Liver (tissue), 8 donors: ENCODE measurements at regions not wholly inside any gene's neighbourhood (a gene's known extent, or its start where the extent isn't known, plus 50 kb on each side); places are given as distances from the start of the nearest gene placed in this dataset.

ENCODE experiments used
- DNase-seq: peaks from one replicate; pipeline ENCODE4 v3.0.0-alpha.2; 2017; ENCODE audit warnings: low spot score
- H3K27ac ChIP-seq, 2 donors: one replicate each; pipeline ENCODE4 v1.7.0; 2013; ENCODE audit warnings: inconsistent platforms in 2 of 2, low read length in 2 of 2, control low read depth in 1 of 2, low read depth in 1 of 2, mild to moderate bottlenecking in 1 of 2
- H3K27me3 ChIP-seq, 4 donors: one replicate each; pipeline versions ENCODE4 v1.6.1 to v1.7.0; 2013; ENCODE audit warnings: low read length in 3 of 4, inconsistent platforms in 1 of 4, mild to moderate bottlenecking in 1 of 4, moderate library complexity in 1 of 4; ENCODE audit not compliant: control insufficient read depth in 4 of 4, insufficient read depth in 4 of 4
- H3K36me3 ChIP-seq, 4 donors: one replicate each; pipeline versions ENCODE4 v1.6.1 to v1.7.0; 2013; ENCODE audit warnings: low read length in 3 of 4, mild to moderate bottlenecking in 3 of 4, low read depth in 1 of 4, moderate library complexity in 1 of 4; ENCODE audit not compliant: control insufficient read depth in 4 of 4, insufficient read depth in 3 of 4
- H3K4me1 ChIP-seq, 4 donors: one replicate each; pipeline versions ENCODE4 v1.6.1 to v1.7.0; 2013; ENCODE audit warnings: low read length in 3 of 4, mild to moderate bottlenecking in 3 of 4, moderate library complexity in 1 of 4; ENCODE audit not compliant: control insufficient read depth in 4 of 4, insufficient read depth in 4 of 4
- H3K4me3 ChIP-seq, 3 donors: one replicate each; pipeline versions ENCODE4 v1.6.1 to v1.7.0; 2013; ENCODE audit warnings: low read length in 3 of 3, control low read depth in 1 of 3, low read depth in 1 of 3, mild to moderate bottlenecking in 1 of 3
- H3K9ac ChIP-seq, 2 donors: one replicate each; pipeline ENCODE4 v1.7.0; 2013; ENCODE audit warnings: low read length in 2 of 2, mild to moderate bottlenecking in 2 of 2, moderate library complexity in 2 of 2, control low read depth in 1 of 2, low read depth in 1 of 2
- H3K9me3 ChIP-seq, 4 donors: one replicate each; pipeline versions ENCODE4 v1.6.1 to v1.7.0; 2013; ENCODE audit warnings: low read length in 3 of 4; ENCODE audit not compliant: control insufficient read depth in 4 of 4
- EGR1 ChIP-seq, 2 donors: IDR thresholded peaks; 2 replicates each; pipeline ENCODE4 v1.6.1; 2016 to 2018; ENCODE audit warnings: antibody characterized with exemption in 2 of 2, low read depth in 2 of 2
- FOXA1 ChIP-seq: IDR thresholded peaks from 2 replicates; pipeline ENCODE4 v1.6.1; 2016; ENCODE audit warnings: antibody characterized with exemption
- FOXA2 ChIP-seq: IDR thresholded peaks from 2 replicates; pipeline ENCODE4 v1.6.1; 2016; ENCODE audit warnings: antibody characterized with exemption
- GABPA ChIP-seq, 2 donors: IDR thresholded peaks in 1 of 2; conservative IDR thresholded peaks in 1 of 2; 2 replicates each; pipeline ENCODE4 v1.6.1; 2016; ENCODE audit warnings: antibody characterized with exemption in 2 of 2, mild to moderate bottlenecking in 1 of 2, moderate library complexity in 1 of 2
- HNF4A ChIP-seq, 2 donors: conservative IDR thresholded peaks; 2 replicates each; pipeline ENCODE4 v1.6.1; 2016; ENCODE audit warnings: antibody characterized with exemption in 2 of 2, mild to moderate bottlenecking in 2 of 2
- HNF4G ChIP-seq: IDR thresholded peaks from 2 replicates; pipeline ENCODE4 v1.6.1; 2016; ENCODE audit warnings: antibody characterized with exemption
- JUND ChIP-seq, 2 donors: IDR thresholded peaks; 2 replicates each; pipeline ENCODE4 v1.6.1; 2016; ENCODE audit warnings: antibody characterized with exemption in 2 of 2
- RAD21 ChIP-seq, 2 donors: IDR thresholded peaks; 2 replicates each; pipeline ENCODE4 v1.6.1; 2016; ENCODE audit warnings: antibody characterized with exemption in 2 of 2, mild to moderate bottlenecking in 2 of 2
- RXRA ChIP-seq, 2 donors: IDR thresholded peaks; 2 replicates each; pipeline ENCODE4 v1.6.1; 2017 to 2018; ENCODE audit warnings: antibody characterized with exemption in 2 of 2, mild to moderate bottlenecking in 1 of 2
- YY1 ChIP-seq: IDR thresholded peaks from 2 replicates; pipeline ENCODE4 v1.6.1; 2016; ENCODE audit warnings: antibody characterized with exemption, mild to moderate bottlenecking
- WGBS: extraction: QIAGEN DNeasy Blood & Tissue Kit; methylation state at CpG from one replicate; pipeline ENCODE4 v1.1.7; 2013; 5-methylcytosine and 5-hydroxymethylcytosine counted together
- TF ChIP-seq, protein P1 (sequence below): fragments of 150-350 bp; IDR thresholded peaks from 2 replicates; pipeline ENCODE4 v1.5.1; 2017; ENCODE audit warnings: improper control_type of control experiment, low read depth, low read length; ENCODE audit not compliant: missing input control
- TF ChIP-seq, protein P2 (sequence below): IDR thresholded peaks from 2 replicates; pipeline ENCODE4 v1.6.1; 2016; ENCODE audit warnings: antibody characterized with exemption
- TF ChIP-seq, protein P3 (sequence below): IDR thresholded peaks from 2 replicates; pipeline ENCODE4 v1.6.1; 2016; ENCODE audit warnings: antibody characterized with exemption
- donor health status: healthy.
- donor health status: healthy.
- donor health status: healthy.
- donor health status: healthy.
- donor health status: healthy.

DNA sequence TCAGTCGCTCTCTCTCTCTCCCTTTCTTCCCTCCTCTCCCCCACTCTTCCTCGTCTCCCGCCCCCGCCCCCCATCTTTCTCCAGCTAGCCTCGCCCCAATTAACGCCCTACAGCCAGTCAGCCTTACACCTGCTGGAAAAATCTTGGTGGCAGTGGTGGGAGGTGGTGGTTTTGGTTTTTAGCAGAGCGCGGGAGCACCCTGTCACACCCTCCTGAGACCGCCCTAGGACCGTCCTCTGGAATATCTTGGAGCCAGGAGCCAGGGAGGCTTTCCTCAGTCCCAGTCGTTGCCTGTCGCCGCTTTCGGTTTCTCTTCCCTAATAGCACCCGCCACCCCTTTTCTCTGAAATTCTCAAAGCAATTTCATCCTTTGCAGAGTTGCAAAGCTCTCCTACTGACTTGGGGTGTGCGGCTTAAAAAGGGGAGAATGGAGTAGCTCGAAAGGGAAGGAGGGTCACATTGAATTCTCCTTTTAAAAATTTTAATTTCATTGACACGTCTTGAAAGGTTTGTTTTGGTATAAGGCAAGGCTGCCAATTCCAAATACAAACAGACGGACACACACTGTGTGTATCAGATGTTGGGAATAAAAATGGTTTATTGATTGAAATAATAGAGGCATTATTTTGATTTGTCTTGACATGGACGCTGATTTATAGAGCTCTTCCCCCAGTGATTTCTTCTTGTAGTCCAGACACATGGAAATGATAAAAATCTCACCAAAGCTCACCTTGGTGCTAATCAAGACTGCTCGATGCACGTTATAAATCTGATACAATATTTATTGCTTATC lies 301.3 kb downstream of the PARP8 start:
- TF ChIP-seq EGR1 (IDR thresholded peaks at IDR 0.05; ENCODE audit: low read depth in 2 of 2) = no peak
- TF ChIP-seq, protein P1, sequence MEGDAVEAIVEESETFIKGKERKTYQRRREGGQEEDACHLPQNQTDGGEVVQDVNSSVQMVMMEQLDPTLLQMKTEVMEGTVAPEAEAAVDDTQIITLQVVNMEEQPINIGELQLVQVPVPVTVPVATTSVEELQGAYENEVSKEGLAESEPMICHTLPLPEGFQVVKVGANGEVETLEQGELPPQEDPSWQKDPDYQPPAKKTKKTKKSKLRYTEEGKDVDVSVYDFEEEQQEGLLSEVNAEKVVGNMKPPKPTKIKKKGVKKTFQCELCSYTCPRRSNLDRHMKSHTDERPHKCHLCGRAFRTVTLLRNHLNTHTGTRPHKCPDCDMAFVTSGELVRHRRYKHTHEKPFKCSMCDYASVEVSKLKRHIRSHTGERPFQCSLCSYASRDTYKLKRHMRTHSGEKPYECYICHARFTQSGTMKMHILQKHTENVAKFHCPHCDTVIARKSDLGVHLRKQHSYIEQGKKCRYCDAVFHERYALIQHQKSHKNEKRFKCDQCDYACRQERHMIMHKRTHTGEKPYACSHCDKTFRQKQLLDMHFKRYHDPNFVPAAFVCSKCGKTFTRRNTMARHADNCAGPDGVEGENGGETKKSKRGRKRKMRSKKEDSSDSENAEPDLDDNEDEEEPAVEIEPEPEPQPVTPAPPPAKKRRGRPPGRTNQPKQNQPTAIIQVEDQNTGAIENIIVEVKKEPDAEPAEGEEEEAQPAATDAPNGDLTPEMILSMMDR = no peak
- TF ChIP-seq GABPA (IDR thresholded peaks at IDR 0.05 in 1 of 2, conservative IDR thresholded peaks at IDR 0.05 in 1 of 2) = no peak
- no peak for TF ChIP-seq FOXA2
- TF ChIP-seq FOXA1 = no peak
- TF ChIP-seq, protein P2, sequence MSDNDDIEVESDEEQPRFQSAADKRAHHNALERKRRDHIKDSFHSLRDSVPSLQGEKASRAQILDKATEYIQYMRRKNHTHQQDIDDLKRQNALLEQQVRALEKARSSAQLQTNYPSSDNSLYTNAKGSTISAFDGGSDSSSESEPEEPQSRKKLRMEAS = no peak
- TF ChIP-seq HNF4A (conservative IDR thresholded peaks at IDR 0.05) = no peak
- TF ChIP-seq RAD21 (IDR thresholded peaks at IDR 0.05) = no peak
- no peak for TF ChIP-seq YY1
- no peak for TF ChIP-seq JUND (IDR thresholded peaks at IDR 0.05)
- no peak for TF ChIP-seq RXRA (IDR thresholded peaks at IDR 0.05)
- TF ChIP-seq, protein P3, sequence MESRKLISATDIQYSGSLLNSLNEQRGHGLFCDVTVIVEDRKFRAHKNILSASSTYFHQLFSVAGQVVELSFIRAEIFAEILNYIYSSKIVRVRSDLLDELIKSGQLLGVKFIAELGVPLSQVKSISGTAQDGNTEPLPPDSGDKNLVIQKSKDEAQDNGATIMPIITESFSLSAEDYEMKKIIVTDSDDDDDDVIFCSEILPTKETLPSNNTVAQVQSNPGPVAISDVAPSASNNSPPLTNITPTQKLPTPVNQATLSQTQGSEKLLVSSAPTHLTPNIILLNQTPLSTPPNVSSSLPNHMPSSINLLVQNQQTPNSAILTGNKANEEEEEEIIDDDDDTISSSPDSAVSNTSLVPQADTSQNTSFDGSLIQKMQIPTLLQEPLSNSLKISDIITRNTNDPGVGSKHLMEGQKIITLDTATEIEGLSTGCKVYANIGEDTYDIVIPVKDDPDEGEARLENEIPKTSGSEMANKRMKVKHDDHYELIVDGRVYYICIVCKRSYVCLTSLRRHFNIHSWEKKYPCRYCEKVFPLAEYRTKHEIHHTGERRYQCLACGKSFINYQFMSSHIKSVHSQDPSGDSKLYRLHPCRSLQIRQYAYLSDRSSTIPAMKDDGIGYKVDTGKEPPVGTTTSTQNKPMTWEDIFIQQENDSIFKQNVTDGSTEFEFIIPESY = no peak
- H3K36me3 ChIP-seq = no peaks in the 10 kb centered on the region
- peak overlapping the region; percentile 34 to 62 (median 50) for H3K4me3 ChIP-seq
- no peaks in the 10 kb centered on the region for H3K9me3 ChIP-seq
- WGBS = 4% methylated on average over 22 of the region's 22 CpGs
- no peak overlapping the region for H3K9ac ChIP-seq
- peaks cover 11 to 50% (median 41%) of the 10 kb centered on the region in 4 donors for H3K4me1 ChIP-seq
- DNase-seq = no peak
- no peak overlapping the region for H3K27ac ChIP-seq
- H3K27me3 ChIP-seq = peaks cover 0 to 39% (median 16%) of the 10 kb centered on the region in 4 donors

GRCh38 chr5:50968356-50969149 lies 302.1 kb downstream of the PARP8 start:
- DNase-seq = no peak
- H3K27me3 ChIP-seq = peaks cover 0 to 39% (median 16%) of the 10 kb centered on the region in 4 donors
- WGBS = 8% methylated on average over 23 of the region's 23 CpGs
- TF ChIP-seq HNF4A (conservative IDR thresholded peaks at IDR 0.05) = no peak
- TF ChIP-seq, protein P3 = no peak
- TF ChIP-seq EGR1 (IDR thresholded peaks at IDR 0.05; ENCODE audit: low read depth in 2 of 2) = no peak
- TF ChIP-seq HNF4G = no peak
- no peak overlapping the region for H3K27ac ChIP-seq
- no peak overlapping the region for H3K9ac ChIP-seq
- H3K36me3 ChIP-seq = no peaks in the 10 kb centered on the region
- peak overlapping the region in 1 of 3 donors; percentile 50 for H3K4me3 ChIP-seq
- H3K9me3 ChIP-seq = no peaks in the 10 kb centered on the region
- H3K4me1 ChIP-seq = peaks cover 10 to 43% (median 36%) of the 10 kb centered on the region in 4 donors
